WTC11 (cell line): ENCODE measurements at regions not wholly inside any gene's neighbourhood (a gene's known extent, or its start where the extent isn't known, plus 50 kb on each side); places are given as distances from the start of the nearest gene placed in this dataset.

Experiments
- ATAC-seq: fragments of 200-7000 bp; cut with Tn5 transposase; 2 replicates; pipeline ENCODE4 v1.10.0; 2021; ENCODE audit warnings: mild to moderate bottlenecking, moderate library complexity
- CTCF ChIA-PET: fragments of 300-600 bp; sonication (Branson Sonifier 250); formaldehyde crosslinking; loops from one replicate; lab custom pipeline; 2021; ENCODE audit warnings: antibody characterized with exemption; lab: Charles Lee
- POLR2A ChIA-PET: fragments of 350-600 bp; sonication (Branson Sonifier 250); formaldehyde crosslinking; loops from one replicate; lab custom pipeline; 2021; ENCODE audit warnings: antibody characterized with exemption; lab: Charles Lee
- DNase-seq: peaks from one replicate; pipeline ENCODE4 v3.0.0; 2021; ENCODE audit warnings: low spot score
- H3K27ac Mint-ChIP-seq: 2 replicates; pipeline ENCODE4 v1.8.0; 2021; ENCODE audit warnings: mixed read lengths
- H3K27me3 Mint-ChIP-seq: 2 replicates; pipeline ENCODE4 v1.8.0; 2021; ENCODE audit warnings: low read depth, mild to moderate bottlenecking, moderate library complexity, mixed read lengths
- H3K36me3 Mint-ChIP-seq: 2 replicates; pipeline ENCODE4 v1.8.0; 2021; ENCODE audit warnings: mixed read lengths
- H3K4me1 Mint-ChIP-seq: 2 replicates; pipeline ENCODE4 v1.8.0; 2022; ENCODE audit warnings: mixed read lengths
- H3K4me3 Mint-ChIP-seq: 2 replicates; pipeline ENCODE4 v1.8.0; 2021; ENCODE audit warnings: mild to moderate bottlenecking, moderate library complexity, mixed read lengths
- H3K9me3 Mint-ChIP-seq: 2 replicates; pipeline ENCODE4 v1.8.0; 2021; ENCODE audit warnings: mixed read lengths
- CREB1 ChIP-seq: sonication (generic); formaldehyde crosslinking; IDR thresholded peaks from 2 replicates; pipeline ENCODE4 v1.8.0; 2023; ENCODE audit warnings: mild to moderate bottlenecking, missing genetic modification reagents
- FOXJ3 ChIP-seq: sonication (generic); formaldehyde crosslinking; IDR thresholded peaks from 2 replicates; pipeline ENCODE4 v1.9.0; 2021; ENCODE audit warnings: missing genetic modification reagents, mild to moderate bottlenecking, borderline replicate concordance
- SMAD3 ChIP-seq: sonication (generic); formaldehyde crosslinking; IDR thresholded peaks from 2 replicates; pipeline ENCODE4 v1.8.0; 2022; ENCODE audit warnings: missing genetic modification reagents, mild to moderate bottlenecking, borderline replicate concordance
- TCF7 ChIP-seq: sonication (generic); formaldehyde crosslinking; IDR thresholded peaks from 2 replicates; pipeline ENCODE4 v1.8.0; 2022; ENCODE audit warnings: mild to moderate bottlenecking, low read depth, missing genetic modification reagents, moderate library complexity
- ZNF232 ChIP-seq: sonication (generic); formaldehyde crosslinking; IDR thresholded peaks from 2 replicates; pipeline ENCODE4 v1.8.0; 2022; ENCODE audit warnings: mild to moderate bottlenecking, missing genetic modification reagents
- ZNF263 ChIP-seq: sonication (generic); formaldehyde crosslinking; IDR thresholded peaks from 2 replicates; pipeline ENCODE4 v1.8.1; 2022; ENCODE audit warnings: low read depth, mild to moderate bottlenecking, moderate library complexity, missing genetic modification reagents
- ZNF281 ChIP-seq: sonication (generic); formaldehyde crosslinking; IDR thresholded peaks from 2 replicates; pipeline ENCODE4 v1.8.0; 2023; ENCODE audit warnings: mild to moderate bottlenecking, missing genetic modification reagents
- ZNF423 ChIP-seq: fragments of 250-450 bp; sonication (Bioruptor Pico); IDR thresholded peaks from 2 replicates; pipeline ENCODE4 v2.1.2; 2022; ENCODE audit warnings: mild to moderate bottlenecking, moderate library complexity
- ZSCAN18 ChIP-seq: fragments of 250-450 bp; sonication (Bioruptor Pico); IDR thresholded peaks from 2 replicates; pipeline ENCODE4 v2.1.2; 2022; ENCODE audit warnings: mild to moderate bottlenecking, moderate library complexity
- TF ChIP-seq, protein P1 (sequence below): sonication (generic); formaldehyde crosslinking; IDR thresholded peaks from 2 replicates; pipeline ENCODE4 v1.8.1; 2022; ENCODE audit warnings: mild to moderate bottlenecking, moderate library complexity, missing genetic modification reagents
- TF ChIP-seq, protein P2 (sequence below): sonication (generic); formaldehyde crosslinking; IDR thresholded peaks from 2 replicates; pipeline ENCODE4 v1.8.1; 2023; ENCODE audit warnings: mild to moderate bottlenecking, missing genetic modification reagents
- TF ChIP-seq, protein P3 (sequence below): sonication (generic); formaldehyde crosslinking; conservative IDR thresholded peaks from 2 replicates; pipeline ENCODE4 v1.8.1; 2022; ENCODE audit warnings: mild to moderate bottlenecking, missing genetic modification reagents
- TF ChIP-seq, protein P4 (sequence below): fragments of 250-450 bp; sonication (Bioruptor Pico); IDR thresholded peaks from 2 replicates; pipeline ENCODE4 v1.9.0; 2021; ENCODE audit warnings: mild to moderate bottlenecking

GRCh38 chr1:22288593-22289241 lies 145.8 kb upstream of the WNT4 start:
- peaks cover 2% of the 10 kb centered on the region; the same call in 1 of the 2 replicates for H3K9me3 Mint-ChIP-seq
- no peak overlapping the region for H3K27ac Mint-ChIP-seq
- H3K27me3 Mint-ChIP-seq: no peaks in the 10 kb centered on the region
- TF ChIP-seq FOXJ3 (CRISPR knock-in tag) (no peak), CREB1 (CRISPR knock-in tag) (no peak), TCF7 (CRISPR knock-in tag) (no peak), ZNF281 (CRISPR knock-in tag) (no peak), ZNF423 (CRISPR knock-in tag) (no peak), SMAD3 (no peak)
- TF ChIP-seq, protein P1, sequence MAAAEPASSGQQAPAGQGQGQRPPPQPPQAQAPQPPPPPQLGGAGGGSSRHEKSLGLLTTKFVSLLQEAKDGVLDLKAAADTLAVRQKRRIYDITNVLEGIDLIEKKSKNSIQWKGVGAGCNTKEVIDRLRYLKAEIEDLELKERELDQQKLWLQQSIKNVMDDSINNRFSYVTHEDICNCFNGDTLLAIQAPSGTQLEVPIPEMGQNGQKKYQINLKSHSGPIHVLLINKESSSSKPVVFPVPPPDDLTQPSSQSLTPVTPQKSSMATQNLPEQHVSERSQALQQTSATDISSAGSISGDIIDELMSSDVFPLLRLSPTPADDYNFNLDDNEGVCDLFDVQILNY (CRISPR knock-in tag): no peak
- TF ChIP-seq, protein P2, sequence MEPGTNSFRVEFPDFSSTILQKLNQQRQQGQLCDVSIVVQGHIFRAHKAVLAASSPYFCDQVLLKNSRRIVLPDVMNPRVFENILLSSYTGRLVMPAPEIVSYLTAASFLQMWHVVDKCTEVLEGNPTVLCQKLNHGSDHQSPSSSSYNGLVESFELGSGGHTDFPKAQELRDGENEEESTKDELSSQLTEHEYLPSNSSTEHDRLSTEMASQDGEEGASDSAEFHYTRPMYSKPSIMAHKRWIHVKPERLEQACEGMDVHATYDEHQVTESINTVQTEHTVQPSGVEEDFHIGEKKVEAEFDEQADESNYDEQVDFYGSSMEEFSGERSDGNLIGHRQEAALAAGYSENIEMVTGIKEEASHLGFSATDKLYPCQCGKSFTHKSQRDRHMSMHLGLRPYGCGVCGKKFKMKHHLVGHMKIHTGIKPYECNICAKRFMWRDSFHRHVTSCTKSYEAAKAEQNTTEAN (CRISPR knock-in tag): no peak
- TF ChIP-seq, protein P3, sequence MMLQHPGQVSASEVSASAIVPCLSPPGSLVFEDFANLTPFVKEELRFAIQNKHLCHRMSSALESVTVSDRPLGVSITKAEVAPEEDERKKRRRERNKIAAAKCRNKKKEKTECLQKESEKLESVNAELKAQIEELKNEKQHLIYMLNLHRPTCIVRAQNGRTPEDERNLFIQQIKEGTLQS: no peak
- TF ChIP-seq, all 79 proteins: peak for 0
- H3K36me3 Mint-ChIP-seq: no peaks in the 10 kb centered on the region
- DNase-seq (no peak), ATAC-seq (no peak)
- CTCF ChIA-PET: interaction anchor here (1.2 kb wide), 1 partner anchor 13 kb away, joined by 3 read pairs; no protein-coding TSS in a partner anchor
- peaks cover 4% of the 10 kb centered on the region; the same call in 1 of the 2 replicates for H3K4me1 Mint-ChIP-seq
- POLR2A ChIA-PET: no interaction called here
- no peak overlapping the region for H3K4me3 Mint-ChIP-seq

DNA sequence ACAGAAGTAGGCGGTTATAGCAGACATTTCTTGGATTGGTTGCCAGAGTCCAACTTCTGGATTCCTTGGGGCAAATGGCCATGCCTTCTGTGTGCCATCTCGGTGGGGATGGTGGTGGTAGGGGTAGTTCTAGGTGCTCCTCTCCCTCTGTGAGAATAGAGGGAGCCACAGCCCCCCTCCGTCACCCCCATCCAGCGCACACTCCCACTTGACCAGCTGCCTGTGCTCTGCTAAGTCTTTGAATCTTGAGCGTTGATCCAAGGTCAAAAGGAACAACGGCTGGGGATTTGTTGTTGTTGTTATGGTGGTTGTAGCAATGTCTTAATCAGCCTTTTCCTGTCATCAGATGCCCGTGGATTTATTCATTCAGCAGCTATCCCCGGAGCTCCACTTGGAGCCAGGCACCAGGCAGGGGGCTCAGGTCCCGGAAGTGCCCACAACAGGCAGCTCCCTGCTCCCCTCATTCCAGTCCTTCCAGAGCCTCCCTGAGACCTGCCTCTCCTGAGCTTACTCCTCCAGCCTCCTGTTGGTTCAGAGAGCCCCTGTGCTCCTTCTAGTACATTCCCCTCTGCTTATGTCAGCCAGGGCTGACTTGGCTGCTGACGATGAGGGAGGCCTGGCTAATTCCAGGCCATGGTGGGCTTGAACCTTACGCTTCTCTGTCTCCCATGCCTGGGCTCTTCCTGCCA lies 146.6 kb upstream of the WNT4 start:
- TF ChIP-seq CREB1 (CRISPR knock-in tag) (0 out of 2 replicates have a peak, but pooled peaks have one; percentile 22), ZNF232 (CRISPR knock-in tag) (no peak)
- H3K36me3 Mint-ChIP-seq: no peaks in the 10 kb centered on the region
- H3K4me3 Mint-ChIP-seq: no peak overlapping the region
- ChIA-PET POLR2A (no interaction called here), CTCF (no interaction called here)
- DNase-seq: no peak
- peaks cover 9% of the 10 kb centered on the region for H3K9me3 Mint-ChIP-seq
- no peaks in the 10 kb centered on the region for H3K27me3 Mint-ChIP-seq
- H3K4me1 Mint-ChIP-seq: peaks cover 4% of the 10 kb centered on the region; the same call in 1 of the 2 replicates
- H3K27ac Mint-ChIP-seq: no peak overlapping the region
- peak; percentile 25 for ATAC-seq

GRCh38 chr1:22290157-22290556 lies 147.3 kb upstream of the WNT4 start:
- CTCF ChIA-PET: interaction anchor here (3.1 kb wide), 1 partner anchor 126 kb away, joined by 11 read pairs; no protein-coding TSS in a partner anchor
- Mint-ChIP-seq H3K4me3 (no peak overlapping the region), H3K4me1 (peaks cover 4% of the 10 kb centered on the region; the same call in 1 of the 2 replicates), H3K9me3 (peaks cover 9% of the 10 kb centered on the region), H3K27ac (no peak overlapping the region), H3K36me3 (no peaks in the 10 kb centered on the region), H3K27me3 (no peaks in the 10 kb centered on the region)
- ATAC-seq (no peak), DNase-seq (no peak)
- POLR2A ChIA-PET: no interaction called here
- TF ChIP-seq, protein P4, sequence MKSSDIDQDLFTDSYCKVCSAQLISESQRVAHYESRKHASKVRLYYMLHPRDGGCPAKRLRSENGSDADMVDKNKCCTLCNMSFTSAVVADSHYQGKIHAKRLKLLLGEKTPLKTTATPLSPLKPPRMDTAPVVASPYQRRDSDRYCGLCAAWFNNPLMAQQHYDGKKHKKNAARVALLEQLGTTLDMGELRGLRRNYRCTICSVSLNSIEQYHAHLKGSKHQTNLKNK (CRISPR knock-in tag): no peak
- TF ChIP-seq ZNF263 (CRISPR knock-in tag) (no peak), ZSCAN18 (CRISPR knock-in tag) (no peak), FOXJ3 (CRISPR knock-in tag) (no peak)
